ENCODE measurements at regions not wholly inside any gene's neighbourhood (a gene's known extent, or its start where the extent isn't known, plus 50 kb on each side); places are given as distances from the start of the nearest gene placed in this dataset.
A peak's percentile ranks its signal among the peaks of the same experiment; 100 is the strongest.

- no peak overlapping the region for H3K27ac ChIP-seq
- CTCF ChIA-PET, result no interaction called here
- POLR2A ChIA-PET (ENCODE audit: low non-redundant PET), result no interaction called here
- TF ChIP-seq CTCF (conservative IDR thresholded peaks at IDR 0.05; ENCODE audit: low read depth), result no peak
- no peak for DNase-seq (ENCODE audit: low spot score)
These were observed 351.6 kb downstream of the METTL4 start for GRCh38 chr18:2219706-2220105.

- ChIA-PET CTCF (no interaction called here), POLR2A (ENCODE audit: low non-redundant PET) (no interaction called here)
- TF ChIP-seq CTCF (conservative IDR thresholded peaks at IDR 0.05; ENCODE audit: low read depth), result no peak
- DNase-seq (ENCODE audit: low spot score), result no peak
- no peak overlapping the region for H3K27ac ChIP-seq
These were observed 348.8 kb downstream of the METTL4 start for GRCh38 chr18:2222270-2223185.

GRCh38 chr18:2223449-2223848 lies 347.9 kb downstream of the METTL4 start:
- no peak for DNase-seq (ENCODE audit: low spot score)
- TF ChIP-seq CTCF (conservative IDR thresholded peaks at IDR 0.05; ENCODE audit: low read depth), result no peak
- POLR2A ChIA-PET (ENCODE audit: low non-redundant PET), result no interaction called here

GRCh38 chr18:2223849-2224248 lies 347.5 kb downstream of the METTL4 start:
- peak; percentile 13 for DNase-seq (ENCODE audit: low spot score)
- ChIA-PET POLR2A (ENCODE audit: low non-redundant PET) (no interaction called here), CTCF (interaction anchor here (0.6 to 1.0 kb wide), 16 partner anchors 26 to 929 kb away, joined by 3 to 5 read pairs (median 3); no protein-coding TSS in a partner anchor)
- no peak overlapping the region for H3K27ac ChIP-seq
- TF ChIP-seq CTCF (conservative IDR thresholded peaks at IDR 0.05; ENCODE audit: low read depth), result peak; percentile 53

More at GRCh38 chr18:2223449-2223848, 347.9 kb downstream of the METTL4 start:
- H3K27ac ChIP-seq, result no peak overlapping the region
- CTCF ChIA-PET, result interaction anchor here (0.6 to 1.0 kb wide), 10 partner anchors 90 to 929 kb away, joined by 3 to 5 read pairs (median 4); no protein-coding TSS in a partner anchor

- TF ChIP-seq CTCF (conservative IDR thresholded peaks at IDR 0.05; ENCODE audit: low read depth), result no peak
- CTCF ChIA-PET, result no interaction called here
- no peak overlapping the region for H3K27ac ChIP-seq
- POLR2A ChIA-PET (ENCODE audit: low non-redundant PET), result no interaction called here
- no peak for DNase-seq (ENCODE audit: low spot score)
These were observed 335.1 kb downstream of the METTL4 start for GRCh38 chr18:2236232-2236631.

- no peak for DNase-seq (ENCODE audit: low spot score)
- TF ChIP-seq CTCF (conservative IDR thresholded peaks at IDR 0.05; ENCODE audit: low read depth), result no peak
- H3K27ac ChIP-seq, result no peak overlapping the region
- CTCF ChIA-PET, result no interaction called here
- POLR2A ChIA-PET (ENCODE audit: low non-redundant PET), result no interaction called here
These were observed 333.6 kb downstream of the METTL4 start for GRCh38 chr18:2237706-2238105.
